ENCODE measurements at regions not wholly inside any gene's neighbourhood (a gene's known extent, or its start where the extent isn't known, plus 50 kb on each side); places are given as distances from the start of the nearest gene placed in this dataset.
"Not testable (repeated sequence)": the region's sequence is repeated elsewhere in the genome, so short reads cannot be mapped to it uniquely, and the experiment has no call there.

DNA sequence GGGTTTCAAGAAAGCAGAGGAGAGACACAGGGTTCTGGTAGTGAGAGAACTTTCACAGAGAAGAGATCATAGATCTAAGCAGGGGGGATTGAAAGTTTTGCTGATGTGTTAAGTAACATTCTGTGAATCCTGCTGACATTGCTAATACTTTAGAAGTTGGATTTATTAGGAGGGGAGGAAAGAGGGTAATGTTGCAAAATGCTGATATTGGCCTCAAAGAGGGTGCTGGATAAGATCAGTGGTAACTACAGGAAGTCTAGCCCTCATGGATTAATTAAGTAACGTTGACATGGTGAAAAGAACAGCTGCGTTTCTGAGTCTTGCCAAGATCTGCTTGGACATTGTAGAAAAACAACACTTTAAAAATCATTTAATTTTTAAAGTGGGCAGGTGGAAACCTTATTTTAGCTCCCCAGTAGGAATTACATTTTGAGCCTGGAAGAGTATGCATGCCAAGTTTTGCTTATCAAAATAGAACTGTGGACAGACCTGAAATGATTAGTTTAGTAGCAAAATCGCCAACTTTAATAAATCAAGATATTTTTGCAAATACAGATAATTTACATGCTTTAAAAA lies 606.0 kb upstream of the HTR1E start:
- Histone ChIP-seq H3K27ac (ENCODE audit: insufficient read depth, low read length) (no peak overlapping the region), H3K4me2 (ENCODE audit: extremely low read depth, insufficient read depth, low read length) (no peak overlapping the region), H3K4me3 (replicated peaks in 1 of 4; ENCODE audit: control extremely low read depth in 1 of 4, insufficient read depth in 1 of 4, low read depth in 3 of 4, low read length in 4 of 4) (no peak overlapping the region), H3K9me3 (ENCODE audit: control insufficient read depth, insufficient read depth, low read depth, low read length) (no peaks in the 10 kb centered on the region), H3K36me3 (ENCODE audit: control insufficient read depth, insufficient read depth, low read length) (no peaks in the 10 kb centered on the region), H2AFZ (ENCODE audit: low read length) (no peak overlapping the region), H3K4me1 (ENCODE audit: control insufficient read depth, extremely low read depth, insufficient read depth, low read length) (no peaks in the 10 kb centered on the region), H4K20me1 (ENCODE audit: control insufficient read depth, extremely low read depth, insufficient read depth, low read length) (no peaks in the 10 kb centered on the region), H3K9ac (ENCODE audit: insufficient read depth, low read length) (no peak overlapping the region), H3K27me3 (ENCODE audit: control insufficient read depth, insufficient read depth, low read length) (no peaks in the 10 kb centered on the region), H3K79me2 (ENCODE audit: control insufficient read depth, insufficient read depth, low read length) (no peaks in the 10 kb centered on the region)
- no peak for DNase-seq (ENCODE audit: low read depth in 2 of 2)
- no peak for TF ChIP-seq EZH2 (IDR thresholded peaks at IDR 0.05; ENCODE audit: low read length, missing control alignments)

- no peak for DNase-seq (ENCODE audit: low read depth in 2 of 2)
- no peak overlapping the region for H3K9ac ChIP-seq (ENCODE audit: insufficient read depth, low read length)
These were observed 631.1 kb upstream of the HTR1E start for GRCh38 chr6:86306210-86306609.

GRCh38 chr6:86285876-86286275 lies 643.2 kb upstream of the SYNCRIP start:
- Histone ChIP-seq H3K27me3 (ENCODE audit: control insufficient read depth, insufficient read depth, low read length) (no peaks in the 10 kb centered on the region), H3K36me3 (ENCODE audit: control insufficient read depth, insufficient read depth, low read length) (no peaks in the 10 kb centered on the region), H3K4me3 (replicated peaks in 1 of 4; ENCODE audit: control extremely low read depth in 1 of 4, insufficient read depth in 1 of 4, low read depth in 3 of 4, low read length in 4 of 4) (no peak overlapping the region), H4K20me1 (ENCODE audit: control insufficient read depth, extremely low read depth, insufficient read depth, low read length) (no peaks in the 10 kb centered on the region), H3K27ac (ENCODE audit: insufficient read depth, low read length) (no peak overlapping the region), H3K79me2 (ENCODE audit: control insufficient read depth, insufficient read depth, low read length) (no peaks in the 10 kb centered on the region), H3K9ac (ENCODE audit: insufficient read depth, low read length) (no peak overlapping the region), H3K9me3 (ENCODE audit: control insufficient read depth, insufficient read depth, low read depth, low read length) (no peaks in the 10 kb centered on the region), H3K4me2 (ENCODE audit: extremely low read depth, insufficient read depth, low read length) (no peak overlapping the region), H3K4me1 (ENCODE audit: control insufficient read depth, extremely low read depth, insufficient read depth, low read length) (no peaks in the 10 kb centered on the region), H2AFZ (ENCODE audit: low read length) (no peak overlapping the region)
- TF ChIP-seq EZH2 (IDR thresholded peaks at IDR 0.05; ENCODE audit: low read length, missing control alignments): no peak
- TF ChIP-seq, protein P1, sequence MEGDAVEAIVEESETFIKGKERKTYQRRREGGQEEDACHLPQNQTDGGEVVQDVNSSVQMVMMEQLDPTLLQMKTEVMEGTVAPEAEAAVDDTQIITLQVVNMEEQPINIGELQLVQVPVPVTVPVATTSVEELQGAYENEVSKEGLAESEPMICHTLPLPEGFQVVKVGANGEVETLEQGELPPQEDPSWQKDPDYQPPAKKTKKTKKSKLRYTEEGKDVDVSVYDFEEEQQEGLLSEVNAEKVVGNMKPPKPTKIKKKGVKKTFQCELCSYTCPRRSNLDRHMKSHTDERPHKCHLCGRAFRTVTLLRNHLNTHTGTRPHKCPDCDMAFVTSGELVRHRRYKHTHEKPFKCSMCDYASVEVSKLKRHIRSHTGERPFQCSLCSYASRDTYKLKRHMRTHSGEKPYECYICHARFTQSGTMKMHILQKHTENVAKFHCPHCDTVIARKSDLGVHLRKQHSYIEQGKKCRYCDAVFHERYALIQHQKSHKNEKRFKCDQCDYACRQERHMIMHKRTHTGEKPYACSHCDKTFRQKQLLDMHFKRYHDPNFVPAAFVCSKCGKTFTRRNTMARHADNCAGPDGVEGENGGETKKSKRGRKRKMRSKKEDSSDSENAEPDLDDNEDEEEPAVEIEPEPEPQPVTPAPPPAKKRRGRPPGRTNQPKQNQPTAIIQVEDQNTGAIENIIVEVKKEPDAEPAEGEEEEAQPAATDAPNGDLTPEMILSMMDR (conservative IDR thresholded peaks at IDR 0.05 in 1 of 2, IDR thresholded peaks at IDR 0.05 in 1 of 2; ENCODE audit: low read depth in 1 of 2, low read length in 2 of 2): no peak
- no peak for DNase-seq (ENCODE audit: low read depth in 2 of 2)

More at GRCh38 chr6:86306210-86306609, 631.1 kb upstream of the HTR1E start:
- Histone ChIP-seq H3K27me3 (ENCODE audit: control insufficient read depth, insufficient read depth, low read length) (no peaks in the 10 kb centered on the region), H3K4me3 (replicated peaks in 1 of 4; ENCODE audit: control extremely low read depth in 1 of 4, insufficient read depth in 1 of 4, low read depth in 3 of 4, low read length in 4 of 4) (no peak overlapping the region), H3K36me3 (ENCODE audit: control insufficient read depth, insufficient read depth, low read length) (no peaks in the 10 kb centered on the region), H3K27ac (ENCODE audit: insufficient read depth, low read length) (no peak overlapping the region), H3K4me2 (ENCODE audit: extremely low read depth, insufficient read depth, low read length) (no peak overlapping the region), H4K20me1 (ENCODE audit: control insufficient read depth, extremely low read depth, insufficient read depth, low read length) (no peaks in the 10 kb centered on the region), H2AFZ (ENCODE audit: low read length) (no peak overlapping the region), H3K9me3 (ENCODE audit: control insufficient read depth, insufficient read depth, low read depth, low read length) (no peaks in the 10 kb centered on the region), H3K4me1 (ENCODE audit: control insufficient read depth, extremely low read depth, insufficient read depth, low read length) (no peaks in the 10 kb centered on the region), H3K79me2 (ENCODE audit: control insufficient read depth, insufficient read depth, low read length) (no peaks in the 10 kb centered on the region)
- TF ChIP-seq, protein P1 (conservative IDR thresholded peaks at IDR 0.05 in 1 of 2, IDR thresholded peaks at IDR 0.05 in 1 of 2; ENCODE audit: low read depth in 1 of 2, low read length in 2 of 2): no peak
- TF ChIP-seq EZH2 (IDR thresholded peaks at IDR 0.05; ENCODE audit: low read length, missing control alignments): no peak

- not testable (repeated sequence) for H4K20me1 ChIP-seq (ENCODE audit: control insufficient read depth, extremely low read depth, insufficient read depth, low read length); H2AFZ ChIP-seq (ENCODE audit: low read length); H3K9me3 ChIP-seq (ENCODE audit: control insufficient read depth, insufficient read depth, low read depth, low read length); H3K4me2 ChIP-seq (ENCODE audit: extremely low read depth, insufficient read depth, low read length); DNase-seq (ENCODE audit: low read depth in 2 of 2); H3K9ac ChIP-seq (ENCODE audit: insufficient read depth, low read length); H3K36me3 ChIP-seq (ENCODE audit: control insufficient read depth, insufficient read depth, low read length); H3K27me3 ChIP-seq (ENCODE audit: control insufficient read depth, insufficient read depth, low read length); H3K4me1 ChIP-seq (ENCODE audit: control insufficient read depth, extremely low read depth, insufficient read depth, low read length); H3K27ac ChIP-seq (ENCODE audit: insufficient read depth, low read length); H3K79me2 ChIP-seq (ENCODE audit: control insufficient read depth, insufficient read depth, low read length); H3K4me3 ChIP-seq (replicated peaks in 1 of 4; ENCODE audit: control extremely low read depth in 1 of 4, insufficient read depth in 1 of 4, low read depth in 3 of 4, low read length in 4 of 4)
These were observed 642.3 kb upstream of the SYNCRIP start for GRCh38 chr6:86284809-86285480.

DNA sequence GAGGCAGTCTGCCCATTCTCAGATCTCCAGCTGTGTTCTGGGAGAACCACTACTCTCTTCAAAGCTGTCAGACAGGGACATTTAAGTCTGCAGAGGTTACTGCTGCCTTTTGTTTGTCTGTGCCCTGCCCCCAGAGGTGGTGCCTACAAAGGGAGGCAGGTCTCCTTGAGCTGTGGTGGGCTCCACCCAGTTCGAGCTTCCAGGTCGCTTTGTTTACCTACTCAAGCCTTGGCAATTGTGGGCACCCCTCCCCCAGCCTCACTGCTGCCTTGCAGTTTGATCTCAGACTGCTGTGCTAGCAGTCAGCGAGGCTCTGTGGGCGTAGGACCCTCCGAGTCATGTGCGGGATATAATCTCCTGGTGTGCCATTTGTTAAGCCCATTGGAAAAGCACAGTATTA lies 640.9 kb upstream of the SYNCRIP start:
- H3K9me3 ChIP-seq (ENCODE audit: control insufficient read depth, insufficient read depth, low read depth, low read length); H2AFZ ChIP-seq (ENCODE audit: low read length); H3K4me2 ChIP-seq (ENCODE audit: extremely low read depth, insufficient read depth, low read length); H3K27me3 ChIP-seq (ENCODE audit: control insufficient read depth, insufficient read depth, low read length); H3K4me3 ChIP-seq (replicated peaks in 1 of 4; ENCODE audit: control extremely low read depth in 1 of 4, insufficient read depth in 1 of 4, low read depth in 3 of 4, low read length in 4 of 4); H3K79me2 ChIP-seq (ENCODE audit: control insufficient read depth, insufficient read depth, low read length); H3K27ac ChIP-seq (ENCODE audit: insufficient read depth, low read length); DNase-seq (ENCODE audit: low read depth in 2 of 2); H3K9ac ChIP-seq (ENCODE audit: insufficient read depth, low read length); H4K20me1 ChIP-seq (ENCODE audit: control insufficient read depth, extremely low read depth, insufficient read depth, low read length); H3K4me1 ChIP-seq (ENCODE audit: control insufficient read depth, extremely low read depth, insufficient read depth, low read length); H3K36me3 ChIP-seq (ENCODE audit: control insufficient read depth, insufficient read depth, low read length): not testable (repeated sequence)

All from fibroblast of lung (primary cell).